ENCODE measurements at regions not wholly inside any gene's neighbourhood (a gene's known extent, or its start where the extent isn't known, plus 50 kb on each side); places are given as distances from the start of the nearest gene placed in this dataset.
A peak's percentile ranks its signal among the peaks of the same experiment; 100 is the strongest.

- TF ChIP-seq ZNF425 (CRISPR knock-in tag; conservative IDR thresholded peaks at IDR 0.05) (no peak), CTCF (IDR thresholded peaks at IDR 0.05) (peak; percentile 73), FOXJ3 (CRISPR knock-in tag; IDR thresholded peaks at IDR 0.05; ENCODE audit: borderline replicate concordance) (no peak), ZBTB43 (CRISPR knock-in tag; IDR thresholded peaks at IDR 0.05) (no peak), ZNF671 (CRISPR knock-in tag; IDR thresholded peaks at IDR 0.05) (no peak), E2F1 (CRISPR knock-in tag; IDR thresholded peaks at IDR 0.05) (no peak), ZNF138 (CRISPR knock-in tag; conservative IDR thresholded peaks at IDR 0.05) (no peak), ATF3 (CRISPR knock-in tag; conservative IDR thresholded peaks at IDR 0.05) (no peak), ELF4 (CRISPR knock-in tag; IDR thresholded peaks at IDR 0.05; ENCODE audit: low read depth) (no peak), TP53 (CRISPR knock-in tag; IDR thresholded peaks at IDR 0.05) (no peak), IRF1 (CRISPR knock-in tag; IDR thresholded peaks at IDR 0.05) (no peak), NR3C1 (CRISPR knock-in tag; conservative IDR thresholded peaks at IDR 0.05; ENCODE audit: low read depth) (no peak), JUN (CRISPR knock-in tag; IDR thresholded peaks at IDR 0.05) (no peak)
Measured at GRCh38 chr15:66619152-66619903, 53.5 kb upstream of the LCTL start.

Measured in WTC11 (cell line).